Left cardiac atrium (tissue), 4 donors: ENCODE measurements at regions not wholly inside any gene's neighbourhood (a gene's known extent, or its start where the extent isn't known, plus 50 kb on each side); places are given as distances from the start of the nearest gene placed in this dataset.
A peak's percentile ranks its signal among the peaks of the same experiment; 100 is the strongest.
"Not testable (repeated sequence)": the region's sequence is repeated elsewhere in the genome, so short reads cannot be mapped to it uniquely, and the experiment has no call there.

ENCODE experiments used
- ATAC-seq, 2 donors: fragments of 200-7000 bp; cut with Tn5 transposase; one replicate each; pipeline ENCODE4 v1.9.1; 2020; ENCODE audit warnings: mild to moderate bottlenecking in 2 of 2, moderate library complexity in 2 of 2
- DNase-seq: peaks from one replicate; pipeline ENCODE4 v3.0.0-alpha.2; 2020
- intact Hi-C, 2 donors: fragments of 100-400 bp; cut with DNase I; formaldehyde crosslinking; loops; one replicate each; pipeline versions ENCODE4 v1.14.1 to v1.15.1; 2022 to 2023
- donor health status: DM: no; HTN: yes; CAD: no.
- donor health status: DM: no; HTN: yes; CAD: no; lungs with severe emphysema.
- donor health status: DM: yes; HTN: yes; CAD: no.
- donor health status: Dilated cardiomyopathy.

GRCh38 chr7:153130052-153130451 is 370.5 kb downstream of the ACTR3B start:
- no peak for ATAC-seq
- DNase-seq: no peak
- intact Hi-C loops: no loop called here

GRCh38 chr7:153151766-153152165 is 392.2 kb downstream of the ACTR3B start:
- DNase-seq (no peak), ATAC-seq (no peak)
- intact Hi-C loops: no loop called here

GRCh38 chr7:153152801-153153422 is 393.4 kb downstream of the ACTR3B start:
- DNase-seq (no peak), ATAC-seq (no peak)
- intact Hi-C loops: no loop called here

- intact Hi-C loops: no loop called here
- ATAC-seq (no peak), DNase-seq (no peak)
Measured at GRCh38 chr7:153158149-153158548, 398.6 kb downstream of the ACTR3B start.

- intact Hi-C loops: no loop called here
- DNase-seq (no peak), ATAC-seq (no peak)
Measured at GRCh38 chr7:153170287-153170686, 410.7 kb downstream of the ACTR3B start.

GRCh38 chr7:153185936-153186335 is 426.4 kb downstream of the ACTR3B start:
- intact Hi-C loops: loop anchor here in 1 of 2 donors (10.0 kb wide), 1 partner anchor 291 kb away; no protein-coding TSS in a partner anchor
- ATAC-seq (no peak), DNase-seq (no peak)

GRCh38 chr7:153188161-153188560 is 428.6 kb downstream of the ACTR3B start:
- intact Hi-C loops: loop anchor here in 1 of 2 donors (10.0 kb wide), 1 partner anchor 293 kb away; no protein-coding TSS in a partner anchor
- ATAC-seq (no peak), DNase-seq (no peak)

- ATAC-seq (no peak), DNase-seq (no peak)
- intact Hi-C loops: loop anchor here in 1 of 2 donors (10.0 kb wide), 1 partner anchor 294 kb away; no protein-coding TSS in a partner anchor
Measured at GRCh38 chr7:153188630-153189029, 429.1 kb downstream of the ACTR3B start.

GRCh38 chr7:153190452-153190851 is 430.9 kb downstream of the ACTR3B start:
- ATAC-seq: peak in 1 of 2 donors; percentile 37

GRCh38 chr7:153190986-153191385 is 431.4 kb downstream of the ACTR3B start:
- ATAC-seq: no peak
- intact Hi-C loops: no loop called here

More at GRCh38 chr7:153190452-153190851, 430.9 kb downstream of the ACTR3B start:
- intact Hi-C loops: no loop called here
- DNase-seq: no peak

GRCh38 chr7:153193144-153193595 is 433.6 kb downstream of the ACTR3B start:
- intact Hi-C loops: no loop called here
- ATAC-seq (peak in 1 of 2 donors; percentile 72), DNase-seq (peak; percentile 22)

More at GRCh38 chr7:153190986-153191385, 431.4 kb downstream of the ACTR3B start:
- no peak for DNase-seq

GRCh38 chr7:153217032-153217431 is 457.5 kb downstream of the ACTR3B start:
- intact Hi-C loops: no loop called here
- DNase-seq (no peak), ATAC-seq (no peak)

- intact Hi-C loops: no loop called here
Measured at GRCh38 chr7:153224890-153225289, 465.3 kb downstream of the ACTR3B start.

GRCh38 chr7:153245136-153245535 is 485.6 kb downstream of the ACTR3B start:
- ATAC-seq, DNase-seq, intact Hi-C loops: not testable (repeated sequence)

More at GRCh38 chr7:153224890-153225289, 465.3 kb downstream of the ACTR3B start:
- DNase-seq: no peak
- ATAC-seq: no peak

GRCh38 chr7:153245809-153246208 is 486.3 kb downstream of the ACTR3B start:
- DNase-seq: no peak

GRCh38 chr7:153247926-153248325 is 488.4 kb downstream of the ACTR3B start:
- ATAC-seq (no peak), DNase-seq (no peak)
- intact Hi-C loops: no loop called here

More at GRCh38 chr7:153245809-153246208, 486.3 kb downstream of the ACTR3B start:
- intact Hi-C loops: no loop called here
- ATAC-seq: no peak

GRCh38 chr7:153258686-153259085 is 499.1 kb downstream of the ACTR3B start:
- DNase-seq (no peak), ATAC-seq (no peak)
- intact Hi-C loops: no loop called here

- no peak for ATAC-seq
- intact Hi-C loops: no loop called here
Measured at GRCh38 chr7:153276394-153276793, 516.8 kb downstream of the ACTR3B start.

GRCh38 chr7:153286763-153287162 is 527.2 kb downstream of the ACTR3B start:
- intact Hi-C loops: no loop called here
- ATAC-seq (no peak), DNase-seq (no peak)

More at GRCh38 chr7:153276394-153276793, 516.8 kb downstream of the ACTR3B start:
- no peak for DNase-seq

GRCh38 chr7:153290066-153290465 is 530.5 kb downstream of the ACTR3B start:
- DNase-seq (no peak), ATAC-seq (no peak)
- intact Hi-C loops: no loop called here

GRCh38 chr7:153297141-153297540 is 537.6 kb downstream of the ACTR3B start:
- no peak for ATAC-seq
- intact Hi-C loops: no loop called here
- DNase-seq: no peak
